ENCODE measurements at regions not wholly inside any gene's neighbourhood (a gene's known extent, or its start where the extent isn't known, plus 50 kb on each side); places are given as distances from the start of the nearest gene placed in this dataset.

GRCh38 chr16:8510160-8510559 is 80.2 kb downstream of the TMEM114 start:
- TF ChIP-seq CTCF (IDR thresholded peaks at IDR 0.05; ENCODE audit: low read length) (no peak), EZH2phosphoT487 (IDR thresholded peaks at IDR 0.05; ENCODE audit: low read length) (no peak), EZH2 (optimal IDR thresholded peaks at IDR 0.05; ENCODE audit: low read depth, low read length) (no peak)

Data from MM.1S (cell line).